Panc1 (cell line): ENCODE measurements at regions not wholly inside any gene's neighbourhood (a gene's known extent, or its start where the extent isn't known, plus 50 kb on each side); places are given as distances from the start of the nearest gene placed in this dataset.

Experiments
- ATAC-seq: fragments of 200-7000 bp; cut with Tn5 transposase; 2 replicates; pipeline ENCODE4 v1.9.1; 2020; ENCODE audit warnings: mild to moderate bottlenecking, moderate library complexity
- BruUV-seq: library from RNA; stranded (reverse); fragments of 400-500 nt; replicated peaks from 2 replicates; lab custom pipeline; 2021; lab: Mats Ljungman, UMichigan
- CTCF ChIA-PET: fragments of 300-600 bp; sonication (Branson Sonifier 250); formaldehyde crosslinking; loops from one replicate; lab custom pipeline; 2022; ENCODE audit warnings: antibody characterized with exemption; lab: Charles Lee
- POLR2A ChIA-PET: fragments of 300-600 bp; sonication (Branson Sonifier 250); formaldehyde crosslinking; loops from one replicate; lab custom pipeline; 2022; ENCODE audit warnings: antibody characterized with exemption; lab: Charles Lee
- DNase-seq: peaks from one replicate; pipeline ENCODE4 v3.0.0-alpha.2; 2010; ENCODE audit warnings: low read depth, low spot score
- H3K27ac ChIP-seq: 2 replicates; pipeline ENCODE4 v1.5.1; 2011; ENCODE audit warnings: mild to moderate bottlenecking, low read length, inconsistent platforms
- H3K27me3 ChIP-seq: fragments of 200-500 bp; sonication (Bioruptor generic); 2 replicates; pipeline ENCODE4 v1.6.0; 2014; ENCODE audit warnings: low read length, inconsistent platforms; ENCODE audit not compliant: control insufficient read depth, insufficient read depth
- H3K36me3 ChIP-seq: fragments of 200-500 bp; sonication (Bioruptor generic); 2 replicates; pipeline ENCODE4 v1.5.1; 2014; ENCODE audit warnings: inconsistent platforms, mild to moderate bottlenecking, low read length, moderate library complexity; ENCODE audit not compliant: control insufficient read depth, insufficient read depth
- H3K4me1 ChIP-seq: 2 replicates; pipeline ENCODE4 v1.5.1; 2011; ENCODE audit warnings: inconsistent platforms, mild to moderate bottlenecking, low read length, moderate library complexity; ENCODE audit not compliant: control insufficient read depth, insufficient read depth
- H3K4me3 ChIP-seq, 2 experiments: 2 replicates each; pipeline ENCODE4 v1.5.1; 2011 to 2012; ENCODE audit warnings: low read depth in 2 of 2, low read length in 2 of 2, mild to moderate bottlenecking in 2 of 2, inconsistent platforms in 1 of 2, moderate library complexity in 1 of 2
- H3K9me3 ChIP-seq: fragments of 200-500 bp; sonication (Bioruptor generic); 2 replicates; pipeline ENCODE4 v1.5.1; 2014; ENCODE audit warnings: low read depth, mild to moderate bottlenecking, inconsistent platforms, low read length, moderate library complexity; ENCODE audit not compliant: control insufficient read depth, insufficient read depth
- POLR2AphosphoS5 ChIP-seq: IDR thresholded peaks from 2 replicates; pipeline ENCODE4 v1.6.1; 2012; ENCODE audit warnings: mild to moderate bottlenecking, low read depth, low read length, moderate library complexity
- REST ChIP-seq, 2 experiments: IDR thresholded peaks; 2 replicates each; pipeline ENCODE4 v1.6.1; 2011 to 2012; ENCODE audit warnings: low read depth in 2 of 2, control low read depth in 1 of 2, low read length in 1 of 2, mild to moderate bottlenecking in 1 of 2, moderate library complexity in 1 of 2; ENCODE audit not compliant: insufficient read depth in 1 of 2
- SIN3A ChIP-seq: IDR thresholded peaks from 2 replicates; pipeline ENCODE4 v1.6.1; 2012; ENCODE audit warnings: low read depth, mild to moderate bottlenecking, low read length, moderate library complexity, borderline replicate concordance; ENCODE audit not compliant: insufficient read depth
- TCF7L2 ChIP-seq: IDR thresholded peaks from 2 replicates; pipeline ENCODE4 v1.6.1; 2011; ENCODE audit warnings: mild to moderate bottlenecking, low read depth, low read length, inconsistent platforms
- in situ Hi-C: cut with HindIII; loops from 2 replicates; pipeline ENCODE4 v1.10.0; 2016; ENCODE audit warnings: low sequenced_read_pairs, low pct_unique_long_range_greater_than_20kb
- intact Hi-C: fragments of 100-400 bp; cut with micrococcal nuclease; formaldehyde crosslinking; loops from one replicate; pipeline ENCODE4 v1.10.0; 2022; ENCODE audit not compliant: unreplicated experiment
- TF ChIP-seq, protein P1 (sequence below): fragments of 450-650 bp; IDR thresholded peaks from 2 replicates; pipeline ENCODE4 v1.5.1; 2017; ENCODE audit warnings: mild to moderate bottlenecking

DNA sequence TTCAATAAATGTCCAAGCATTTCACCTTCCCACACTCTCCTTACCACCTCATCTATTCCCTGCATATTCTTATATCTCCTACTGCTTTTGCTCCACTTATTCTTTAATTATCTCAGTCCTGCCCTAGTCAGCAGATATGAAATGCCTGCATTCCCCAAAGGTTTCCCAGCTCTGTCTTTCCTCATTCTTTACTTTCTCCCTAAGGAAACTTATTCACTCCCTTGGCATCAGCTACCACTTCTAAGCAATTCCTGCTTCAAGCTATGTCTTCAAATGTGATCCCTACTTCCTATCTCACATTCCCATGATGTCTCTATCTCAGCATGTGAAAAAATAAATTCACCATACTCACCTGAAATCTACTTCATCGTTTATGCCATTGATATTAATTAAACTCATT is 111.8 kb downstream of the CAPZA3 start:
- ChIA-PET POLR2A (no interaction called here), CTCF (no interaction called here)
- H3K27me3 ChIP-seq: no peaks in the 10 kb centered on the region
- H3K4me3 ChIP-seq: no peak overlapping the region
- intact Hi-C loops: no loop called here
- no peak overlapping the region for H3K27ac ChIP-seq
- no peaks in the 10 kb centered on the region for H3K36me3 ChIP-seq
- in situ Hi-C loops: no loop called here
- H3K4me1 ChIP-seq: no peaks in the 10 kb centered on the region
- TF ChIP-seq SIN3A (no peak), TCF7L2 (no peak)
- ATAC-seq (no peak), DNase-seq (no peak)
- H3K9me3 ChIP-seq: no peaks in the 10 kb centered on the region
- BruUV-seq: no TSS peak

- POLR2A ChIA-PET: no interaction called here
- Histone ChIP-seq H3K4me3 (no peak overlapping the region), H3K27me3 (no peaks in the 10 kb centered on the region), H3K9me3 (no peaks in the 10 kb centered on the region), H3K4me1 (no peaks in the 10 kb centered on the region), H3K27ac (no peak overlapping the region), H3K36me3 (no peaks in the 10 kb centered on the region)
- intact Hi-C loops: no loop called here
- CTCF ChIA-PET: no interaction called here
- in situ Hi-C loops: no loop called here
- BruUV-seq: no TSS peak
- TF ChIP-seq TCF7L2 (no peak), POLR2AphosphoS5 (no peak), SIN3A (no peak), REST (IDR thresholded peaks at IDR 0.05; ENCODE audit: insufficient read depth in 1 of 2, low read depth in 2 of 2, low read length in 1 of 2) (no peak)
- TF ChIP-seq, protein P1, sequence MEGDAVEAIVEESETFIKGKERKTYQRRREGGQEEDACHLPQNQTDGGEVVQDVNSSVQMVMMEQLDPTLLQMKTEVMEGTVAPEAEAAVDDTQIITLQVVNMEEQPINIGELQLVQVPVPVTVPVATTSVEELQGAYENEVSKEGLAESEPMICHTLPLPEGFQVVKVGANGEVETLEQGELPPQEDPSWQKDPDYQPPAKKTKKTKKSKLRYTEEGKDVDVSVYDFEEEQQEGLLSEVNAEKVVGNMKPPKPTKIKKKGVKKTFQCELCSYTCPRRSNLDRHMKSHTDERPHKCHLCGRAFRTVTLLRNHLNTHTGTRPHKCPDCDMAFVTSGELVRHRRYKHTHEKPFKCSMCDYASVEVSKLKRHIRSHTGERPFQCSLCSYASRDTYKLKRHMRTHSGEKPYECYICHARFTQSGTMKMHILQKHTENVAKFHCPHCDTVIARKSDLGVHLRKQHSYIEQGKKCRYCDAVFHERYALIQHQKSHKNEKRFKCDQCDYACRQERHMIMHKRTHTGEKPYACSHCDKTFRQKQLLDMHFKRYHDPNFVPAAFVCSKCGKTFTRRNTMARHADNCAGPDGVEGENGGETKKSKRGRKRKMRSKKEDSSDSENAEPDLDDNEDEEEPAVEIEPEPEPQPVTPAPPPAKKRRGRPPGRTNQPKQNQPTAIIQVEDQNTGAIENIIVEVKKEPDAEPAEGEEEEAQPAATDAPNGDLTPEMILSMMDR: no peak
- ATAC-seq (no peak), DNase-seq (no peak)
Observed at GRCh38 chr12:18850752-18851151, 112.8 kb downstream of the CAPZA3 start.

- POLR2A ChIA-PET: no interaction called here
- Histone ChIP-seq H3K9me3 (no peaks in the 10 kb centered on the region), H3K36me3 (no peaks in the 10 kb centered on the region), H3K4me1 (no peaks in the 10 kb centered on the region), H3K27ac (no peak overlapping the region), H3K27me3 (no peaks in the 10 kb centered on the region), H3K4me3 (no peak overlapping the region)
- CTCF ChIA-PET: no interaction called here
- BruUV-seq: no TSS peak
- no peak for ATAC-seq
- DNase-seq: no peak
- in situ Hi-C loops: no loop called here
- intact Hi-C loops: no loop called here
- no peak for TF ChIP-seq SIN3A
Observed at GRCh38 chr12:18851271-18851670, 113.4 kb downstream of the CAPZA3 start.
